ENCODE measurements at regions not wholly inside any gene's neighbourhood (a gene's known extent, or its start where the extent isn't known, plus 50 kb on each side); places are given as distances from the start of the nearest gene placed in this dataset.
"Not testable (repeated sequence)": the region's sequence is repeated elsewhere in the genome, so short reads cannot be mapped to it uniquely, and the experiment has no call there.

DNA sequence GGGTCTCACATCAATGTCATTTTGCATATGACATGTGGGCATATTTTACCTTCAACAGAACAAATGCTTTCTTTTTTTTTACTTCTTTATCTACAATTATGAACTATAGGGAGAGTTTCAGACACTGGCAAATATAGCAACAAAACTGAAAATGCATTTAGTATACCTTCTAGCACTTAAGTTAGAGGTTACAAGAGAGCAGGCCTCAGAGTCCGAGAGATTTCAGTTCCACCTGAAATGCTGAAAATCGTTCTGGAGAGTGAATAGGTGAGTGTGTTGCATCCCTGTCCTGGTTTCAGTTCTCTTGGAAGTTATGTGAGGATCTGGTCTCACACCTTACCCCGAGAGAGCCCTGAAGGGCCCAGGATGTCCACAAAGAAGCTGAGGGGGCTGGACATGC lies 337.8 kb upstream of the FRG1 start:
- TF ChIP-seq, protein P1, sequence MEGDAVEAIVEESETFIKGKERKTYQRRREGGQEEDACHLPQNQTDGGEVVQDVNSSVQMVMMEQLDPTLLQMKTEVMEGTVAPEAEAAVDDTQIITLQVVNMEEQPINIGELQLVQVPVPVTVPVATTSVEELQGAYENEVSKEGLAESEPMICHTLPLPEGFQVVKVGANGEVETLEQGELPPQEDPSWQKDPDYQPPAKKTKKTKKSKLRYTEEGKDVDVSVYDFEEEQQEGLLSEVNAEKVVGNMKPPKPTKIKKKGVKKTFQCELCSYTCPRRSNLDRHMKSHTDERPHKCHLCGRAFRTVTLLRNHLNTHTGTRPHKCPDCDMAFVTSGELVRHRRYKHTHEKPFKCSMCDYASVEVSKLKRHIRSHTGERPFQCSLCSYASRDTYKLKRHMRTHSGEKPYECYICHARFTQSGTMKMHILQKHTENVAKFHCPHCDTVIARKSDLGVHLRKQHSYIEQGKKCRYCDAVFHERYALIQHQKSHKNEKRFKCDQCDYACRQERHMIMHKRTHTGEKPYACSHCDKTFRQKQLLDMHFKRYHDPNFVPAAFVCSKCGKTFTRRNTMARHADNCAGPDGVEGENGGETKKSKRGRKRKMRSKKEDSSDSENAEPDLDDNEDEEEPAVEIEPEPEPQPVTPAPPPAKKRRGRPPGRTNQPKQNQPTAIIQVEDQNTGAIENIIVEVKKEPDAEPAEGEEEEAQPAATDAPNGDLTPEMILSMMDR (conservative IDR thresholded peaks at IDR 0.05; ENCODE audit: low read depth, low read length), result not testable (repeated sequence)
- not testable (repeated sequence) for TF ChIP-seq EZH2 (IDR thresholded peaks at IDR 0.05; ENCODE audit: low read length, unreplicated experiment); EZH2phosphoT487 (IDR thresholded peaks at IDR 0.05; ENCODE audit: borderline replicate concordance, low read length)

All from PC-3 (cell line).